ENCODE measurements at regions not wholly inside any gene's neighbourhood (a gene's known extent, or its start where the extent isn't known, plus 50 kb on each side); places are given as distances from the start of the nearest gene placed in this dataset.
A peak's percentile ranks its signal among the peaks of the same experiment; 100 is the strongest.

DNA sequence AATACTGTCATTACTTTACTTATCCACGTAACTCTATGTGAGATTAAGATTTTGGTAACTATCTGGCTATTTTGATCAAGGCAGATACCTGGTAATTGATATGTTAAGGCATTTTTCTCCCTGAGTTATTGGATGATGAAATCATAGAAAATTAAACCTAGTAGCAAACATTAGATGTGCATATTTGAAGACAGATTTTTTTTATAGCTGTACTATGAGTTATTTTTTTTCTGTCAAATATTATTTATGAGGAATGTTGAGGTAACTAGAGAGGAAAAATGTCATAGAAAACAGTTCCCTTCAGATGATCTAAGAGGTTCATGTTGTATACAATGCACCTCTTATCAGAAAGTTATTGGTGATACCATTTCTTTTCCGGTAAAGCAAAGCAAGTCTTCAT, 64.9 kb upstream of the SLC38A2 start:
- 88 to 99% methylated on average over 2 of the region's 2 CpGs for WGBS, 2 donors
- H3K9me3 ChIP-seq (ENCODE audit: control insufficient read depth in 4 of 4, insufficient read depth in 3 of 4, low read length in 3 of 4), result no peaks in the 10 kb centered on the region
- H3K27me3 ChIP-seq (ENCODE audit: control insufficient read depth in 3 of 3, insufficient read depth in 3 of 3, low read length in 2 of 3), result no peaks in the 10 kb centered on the region
- H3K9ac ChIP-seq (ENCODE audit: insufficient read depth in 1 of 2, low read length in 2 of 2), result no peak overlapping the region
- H3K27ac ChIP-seq (ENCODE audit: low read depth in 1 of 2, low read length in 1 of 2), result no peak overlapping the region
- ATAC-seq (ENCODE audit: insufficient read depth, low FRiP score), result no peak
- TF ChIP-seq, protein P1, sequence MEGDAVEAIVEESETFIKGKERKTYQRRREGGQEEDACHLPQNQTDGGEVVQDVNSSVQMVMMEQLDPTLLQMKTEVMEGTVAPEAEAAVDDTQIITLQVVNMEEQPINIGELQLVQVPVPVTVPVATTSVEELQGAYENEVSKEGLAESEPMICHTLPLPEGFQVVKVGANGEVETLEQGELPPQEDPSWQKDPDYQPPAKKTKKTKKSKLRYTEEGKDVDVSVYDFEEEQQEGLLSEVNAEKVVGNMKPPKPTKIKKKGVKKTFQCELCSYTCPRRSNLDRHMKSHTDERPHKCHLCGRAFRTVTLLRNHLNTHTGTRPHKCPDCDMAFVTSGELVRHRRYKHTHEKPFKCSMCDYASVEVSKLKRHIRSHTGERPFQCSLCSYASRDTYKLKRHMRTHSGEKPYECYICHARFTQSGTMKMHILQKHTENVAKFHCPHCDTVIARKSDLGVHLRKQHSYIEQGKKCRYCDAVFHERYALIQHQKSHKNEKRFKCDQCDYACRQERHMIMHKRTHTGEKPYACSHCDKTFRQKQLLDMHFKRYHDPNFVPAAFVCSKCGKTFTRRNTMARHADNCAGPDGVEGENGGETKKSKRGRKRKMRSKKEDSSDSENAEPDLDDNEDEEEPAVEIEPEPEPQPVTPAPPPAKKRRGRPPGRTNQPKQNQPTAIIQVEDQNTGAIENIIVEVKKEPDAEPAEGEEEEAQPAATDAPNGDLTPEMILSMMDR (IDR thresholded peaks at IDR 0.05; ENCODE audit: control extremely low read depth, extremely low read depth), result no peak
- H3K4me1 ChIP-seq (ENCODE audit: control insufficient read depth in 5 of 5, insufficient read depth in 5 of 5, low read length in 5 of 5), result peaks cover 0 to 10% (median 0%) of the 10 kb centered on the region in 5 donors
- H3K4me3 ChIP-seq, result no peak overlapping the region
- H3K36me3 ChIP-seq (ENCODE audit: control insufficient read depth in 4 of 4, insufficient read depth in 4 of 4, low read length in 4 of 4), result no peaks in the 10 kb centered on the region
- DNase-seq, result no peak

DNA sequence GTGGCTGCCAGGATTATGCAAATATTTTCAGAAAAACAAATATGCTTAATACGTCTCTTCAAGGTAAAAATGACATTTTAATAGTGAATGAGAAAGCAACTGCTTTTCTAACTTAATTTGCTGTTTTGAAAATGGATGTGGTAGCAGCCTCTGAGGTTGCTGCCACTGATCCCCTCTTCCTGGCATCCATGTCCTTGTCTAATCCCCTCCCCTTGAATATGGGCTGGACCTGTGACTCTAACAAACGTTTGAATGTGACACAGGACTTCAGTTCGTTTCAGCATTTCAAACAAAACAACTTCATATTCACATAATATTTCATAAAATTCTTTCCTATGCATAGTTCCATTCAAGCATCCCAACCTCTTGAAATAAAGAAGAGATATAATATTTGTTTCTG, 64.2 kb upstream of the SLC38A2 start:
- Histone ChIP-seq H3K4me3 (no peak overlapping the region), H3K4me1 (ENCODE audit: control insufficient read depth in 5 of 5, insufficient read depth in 5 of 5, low read length in 5 of 5) (peaks cover 0 to 17% (median 4%) of the 10 kb centered on the region in 5 donors), H3K27me3 (ENCODE audit: control insufficient read depth in 3 of 3, insufficient read depth in 3 of 3, low read length in 2 of 3) (no peaks in the 10 kb centered on the region), H3K9ac (ENCODE audit: insufficient read depth in 1 of 2, low read length in 2 of 2) (no peak overlapping the region), H3K27ac (ENCODE audit: low read depth in 1 of 2, low read length in 1 of 2) (no peak overlapping the region), H3K9me3 (ENCODE audit: control insufficient read depth in 4 of 4, insufficient read depth in 3 of 4, low read length in 3 of 4) (no peaks in the 10 kb centered on the region), H3K36me3 (ENCODE audit: control insufficient read depth in 4 of 4, insufficient read depth in 4 of 4, low read length in 4 of 4) (no peaks in the 10 kb centered on the region)
- no peak for ATAC-seq (ENCODE audit: insufficient read depth, low FRiP score)
- TF ChIP-seq, protein P1 (IDR thresholded peaks at IDR 0.05; ENCODE audit: control extremely low read depth, extremely low read depth), result no peak
- no peak for DNase-seq
- WGBS, 2 donors, result 47 to 64% methylated on average over 3 of the region's 3 CpGs

DNA sequence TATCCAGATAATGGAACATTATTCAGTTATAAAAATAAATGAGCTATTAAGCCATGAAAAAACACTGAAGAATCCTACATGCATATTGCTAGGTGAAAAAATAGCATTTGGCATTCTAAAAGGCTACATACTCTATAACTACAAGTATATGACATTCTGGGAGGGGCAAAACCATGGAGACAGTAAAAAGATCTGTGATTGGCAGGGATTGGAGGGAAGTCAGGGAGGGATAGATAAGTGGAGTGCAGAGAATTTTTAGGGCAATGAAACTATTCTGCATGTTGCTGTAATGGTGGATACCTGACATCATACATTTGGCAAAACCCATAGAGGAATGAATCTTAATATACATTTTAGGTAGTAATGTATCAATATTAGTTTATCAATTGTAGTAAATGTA, 63.1 kb upstream of the SLC38A2 start:
- TF ChIP-seq, protein P1 (IDR thresholded peaks at IDR 0.05; ENCODE audit: control extremely low read depth, extremely low read depth), result no peak
- no peak for ATAC-seq (ENCODE audit: insufficient read depth, low FRiP score)
- no peak overlapping the region for H3K9ac ChIP-seq (ENCODE audit: insufficient read depth in 1 of 2, low read length in 2 of 2)

DNA sequence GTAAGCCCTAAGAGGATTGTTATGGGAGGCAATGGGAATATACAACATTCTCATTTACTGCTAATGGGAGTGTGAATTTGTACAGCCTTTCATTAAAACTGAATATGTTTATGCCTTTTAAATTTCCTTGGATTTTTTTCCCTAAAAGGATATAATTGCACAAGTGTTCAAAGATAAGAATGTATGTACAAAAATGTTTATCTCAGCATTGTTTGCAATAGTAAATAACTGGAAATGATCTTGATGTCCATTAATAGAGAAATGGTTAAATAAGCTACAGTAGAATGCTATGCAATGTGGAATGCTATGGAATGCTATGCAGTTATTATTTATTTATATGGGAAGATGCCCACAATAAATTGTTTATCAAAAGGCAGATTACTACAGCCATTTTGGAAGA, 62.5 kb upstream of the SLC38A2 start:
- no peaks in the 10 kb centered on the region for H3K36me3 ChIP-seq (ENCODE audit: control insufficient read depth in 4 of 4, insufficient read depth in 4 of 4, low read length in 4 of 4)
- peaks cover 1 to 30% (median 9%) of the 10 kb centered on the region in 5 donors for H3K4me1 ChIP-seq (ENCODE audit: control insufficient read depth in 5 of 5, insufficient read depth in 5 of 5, low read length in 5 of 5)
- TF ChIP-seq, protein P1 (IDR thresholded peaks at IDR 0.05; ENCODE audit: control extremely low read depth, extremely low read depth), result no peak
- DNase-seq, result peak in 2 of 3 donors; percentile 16 to 29
- H3K4me3 ChIP-seq, result no peak overlapping the region
- no peak overlapping the region for H3K27ac ChIP-seq (ENCODE audit: low read depth in 1 of 2, low read length in 1 of 2)
- H3K9ac ChIP-seq (ENCODE audit: insufficient read depth in 1 of 2, low read length in 2 of 2), result no peak overlapping the region
- ATAC-seq (ENCODE audit: insufficient read depth, low FRiP score), result no peak
- H3K27me3 ChIP-seq (ENCODE audit: control insufficient read depth in 3 of 3, insufficient read depth in 3 of 3, low read length in 2 of 3), result no peaks in the 10 kb centered on the region
- H3K9me3 ChIP-seq (ENCODE audit: control insufficient read depth in 4 of 4, insufficient read depth in 3 of 4, low read length in 3 of 4), result no peaks in the 10 kb centered on the region

More for the DNA sequence above, 63.1 kb upstream of the SLC38A2 start:
- Histone ChIP-seq H3K36me3 (ENCODE audit: control insufficient read depth in 4 of 4, insufficient read depth in 4 of 4, low read length in 4 of 4) (no peaks in the 10 kb centered on the region), H3K27ac (ENCODE audit: low read depth in 1 of 2, low read length in 1 of 2) (no peak overlapping the region), H3K27me3 (ENCODE audit: control insufficient read depth in 3 of 3, insufficient read depth in 3 of 3, low read length in 2 of 3) (no peaks in the 10 kb centered on the region), H3K9me3 (ENCODE audit: control insufficient read depth in 4 of 4, insufficient read depth in 3 of 4, low read length in 3 of 4) (no peaks in the 10 kb centered on the region), H3K4me3 (no peak overlapping the region), H3K4me1 (ENCODE audit: control insufficient read depth in 5 of 5, insufficient read depth in 5 of 5, low read length in 5 of 5) (peaks cover 1 to 24% (median 9%) of the 10 kb centered on the region in 5 donors)
- no peak for DNase-seq
